Activated CD4-positive, alpha-beta T cell treated with anti-CD3 and anti-CD28 coated beads for 4 hours (primary cell): ENCODE measurements at regions not wholly inside any gene's neighbourhood (a gene's known extent, or its start where the extent isn't known, plus 50 kb on each side); places are given as distances from the start of the nearest gene placed in this dataset.

Experiments
- DNase-seq, 2 donors: peaks; one replicate each; pipeline ENCODE4 v3.0.0-alpha.2; 2020

- DNase-seq = no peak
These were observed 903.8 kb downstream of the EFNA5 start for GRCh38 chr5:106766916-106767315.

- no peak for DNase-seq
These were observed 911.2 kb downstream of the EFNA5 start for GRCh38 chr5:106759581-106759980.

GRCh38 chr5:106759152-106759551 lies 911.6 kb downstream of the EFNA5 start:
- no peak for DNase-seq

GRCh38 chr5:106757672-106758071 lies 913.1 kb downstream of the EFNA5 start:
- DNase-seq = no peak

- DNase-seq = no peak
These were observed 914.9 kb downstream of the EFNA5 start for GRCh38 chr5:106755789-106756188.

GRCh38 chr5:106755066-106755465 lies 915.7 kb downstream of the EFNA5 start:
- DNase-seq = no peak

- no peak for DNase-seq
These were observed 920.9 kb downstream of the EFNA5 start for GRCh38 chr5:106749826-106750225.

- DNase-seq = no peak
These were observed 931.6 kb downstream of the EFNA5 start for GRCh38 chr5:106739127-106739526.

- DNase-seq = no peak
These were observed 933.6 kb downstream of the EFNA5 start for GRCh38 chr5:106737111-106737510.

- no peak for DNase-seq
These were observed 938.1 kb downstream of the EFNA5 start for GRCh38 chr5:106732624-106733023.

GRCh38 chr5:106730912-106731311 lies 939.8 kb downstream of the EFNA5 start:
- no peak for DNase-seq

- no peak for DNase-seq
These were observed 940.2 kb downstream of the EFNA5 start for GRCh38 chr5:106730506-106730905.

GRCh38 chr5:106728208-106728607 lies 942.5 kb downstream of the EFNA5 start:
- no peak for DNase-seq

- DNase-seq = no peak
These were observed 943.7 kb downstream of the EFNA5 start for GRCh38 chr5:106727071-106727470.

GRCh38 chr5:106720367-106720766 lies 950.4 kb downstream of the EFNA5 start:
- DNase-seq = no peak

- DNase-seq = no peak
These were observed 970.9 kb downstream of the EFNA5 start for GRCh38 chr5:106699796-106700195.

GRCh38 chr5:106699198-106699597 lies 971.5 kb downstream of the EFNA5 start:
- DNase-seq = no peak

- no peak for DNase-seq
These were observed 972.6 kb downstream of the EFNA5 start for GRCh38 chr5:106698169-106698568.

- DNase-seq = no peak
These were observed 979.0 kb downstream of the EFNA5 start for GRCh38 chr5:106691701-106692100.

- DNase-seq = no peak
These were observed 980.2 kb downstream of the EFNA5 start for GRCh38 chr5:106690585-106690984.

- no peak for DNase-seq
These were observed 990.4 kb downstream of the EFNA5 start for GRCh38 chr5:106680330-106680729.

GRCh38 chr5:106677057-106677456 lies 993.7 kb downstream of the EFNA5 start:
- DNase-seq = no peak

- no peak for DNase-seq
These were observed 995.0 kb downstream of the EFNA5 start for GRCh38 chr5:106675687-106676086.

- no peak for DNase-seq
These were observed 996.8 kb downstream of the EFNA5 start for GRCh38 chr5:106673941-106674340.

- no peak for DNase-seq
These were observed 1008.9 kb downstream of the EFNA5 start for GRCh38 chr5:106661866-106662265.

GRCh38 chr5:106660681-106661080 lies 1010.1 kb downstream of the EFNA5 start:
- no peak for DNase-seq
